ENCODE measurements at regions not wholly inside any gene's neighbourhood (a gene's known extent, or its start where the extent isn't known, plus 50 kb on each side); places are given as distances from the start of the nearest gene placed in this dataset.

DNA sequence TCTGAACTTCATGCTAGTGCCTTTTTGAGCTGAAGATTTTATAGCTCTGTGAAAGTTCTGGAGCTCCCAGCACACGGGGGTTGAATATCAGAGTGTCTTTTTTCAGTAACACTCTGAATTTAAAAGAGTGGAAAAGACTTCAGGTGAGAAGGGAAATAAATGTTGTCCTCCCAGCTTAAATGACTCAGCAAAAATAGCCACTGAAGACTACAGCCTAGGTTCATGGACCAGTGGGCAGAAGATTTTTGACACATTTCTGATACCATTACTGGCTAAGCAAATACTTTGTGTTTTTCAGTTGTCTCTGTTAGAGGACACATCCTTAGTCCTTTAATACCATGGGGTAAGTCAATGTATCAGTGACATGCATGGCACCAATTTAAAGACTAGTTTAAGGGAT lies 338.5 kb upstream of the SPTLC3 start:
- TF ChIP-seq, protein P1, sequence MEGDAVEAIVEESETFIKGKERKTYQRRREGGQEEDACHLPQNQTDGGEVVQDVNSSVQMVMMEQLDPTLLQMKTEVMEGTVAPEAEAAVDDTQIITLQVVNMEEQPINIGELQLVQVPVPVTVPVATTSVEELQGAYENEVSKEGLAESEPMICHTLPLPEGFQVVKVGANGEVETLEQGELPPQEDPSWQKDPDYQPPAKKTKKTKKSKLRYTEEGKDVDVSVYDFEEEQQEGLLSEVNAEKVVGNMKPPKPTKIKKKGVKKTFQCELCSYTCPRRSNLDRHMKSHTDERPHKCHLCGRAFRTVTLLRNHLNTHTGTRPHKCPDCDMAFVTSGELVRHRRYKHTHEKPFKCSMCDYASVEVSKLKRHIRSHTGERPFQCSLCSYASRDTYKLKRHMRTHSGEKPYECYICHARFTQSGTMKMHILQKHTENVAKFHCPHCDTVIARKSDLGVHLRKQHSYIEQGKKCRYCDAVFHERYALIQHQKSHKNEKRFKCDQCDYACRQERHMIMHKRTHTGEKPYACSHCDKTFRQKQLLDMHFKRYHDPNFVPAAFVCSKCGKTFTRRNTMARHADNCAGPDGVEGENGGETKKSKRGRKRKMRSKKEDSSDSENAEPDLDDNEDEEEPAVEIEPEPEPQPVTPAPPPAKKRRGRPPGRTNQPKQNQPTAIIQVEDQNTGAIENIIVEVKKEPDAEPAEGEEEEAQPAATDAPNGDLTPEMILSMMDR (conservative IDR thresholded peaks at IDR 0.05 in 1 of 2, IDR thresholded peaks at IDR 0.05 in 1 of 2; ENCODE audit: extremely low read depth in 1 of 2, insufficient read depth in 1 of 2, low read depth in 1 of 2, low read length in 2 of 2): no peak
- no peak for TF ChIP-seq EZH2 (IDR thresholded peaks at IDR 0.05; ENCODE audit: borderline replicate concordance, low read length)
